Epithelial cell of proximal tubule (primary cell): ENCODE measurements at regions not wholly inside any gene's neighbourhood (a gene's known extent, or its start where the extent isn't known, plus 50 kb on each side); places are given as distances from the start of the nearest gene placed in this dataset.
A peak's percentile ranks its signal among the peaks of the same experiment; 100 is the strongest.
"Not testable (repeated sequence)": the region's sequence is repeated elsewhere in the genome, so short reads cannot be mapped to it uniquely, and the experiment has no call there.

ENCODE experiments used
- DNase-seq: peaks from one replicate; pipeline ENCODE4 v3.0.0-alpha.2; 2011; ENCODE audit warnings: low read depth
- H3K4me3 ChIP-seq: 2 replicates; pipeline ENCODE4 v1.5.1; 2011; ENCODE audit warnings: low read depth, mild to moderate bottlenecking, low read length
- CTCF ChIP-seq: conservative IDR thresholded peaks from 2 replicates; pipeline ENCODE4 v1.5.1; 2012; ENCODE audit warnings: low read depth, mild to moderate bottlenecking, low read length

- H3K4me3 ChIP-seq: no peak overlapping the region
- no peak for DNase-seq
- no peak for TF ChIP-seq CTCF
Observed at GRCh38 chr12:92402415-92402814, 256.8 kb upstream of the BTG1 start.

GRCh38 chr12:92400006-92400405 lies 254.4 kb upstream of the BTG1 start:
- no peak for DNase-seq
- TF ChIP-seq CTCF: no peak
- H3K4me3 ChIP-seq: no peak overlapping the region

GRCh38 chr12:92398565-92399309 lies 253.1 kb upstream of the BTG1 start:
- no peak for DNase-seq
- no peak overlapping the region for H3K4me3 ChIP-seq
- TF ChIP-seq CTCF: no peak

GRCh38 chr12:92396647-92397252 lies 251.1 kb upstream of the BTG1 start:
- TF ChIP-seq CTCF: no peak
- DNase-seq: peak; percentile 56
- H3K4me3 ChIP-seq: no peak overlapping the region

DNA sequence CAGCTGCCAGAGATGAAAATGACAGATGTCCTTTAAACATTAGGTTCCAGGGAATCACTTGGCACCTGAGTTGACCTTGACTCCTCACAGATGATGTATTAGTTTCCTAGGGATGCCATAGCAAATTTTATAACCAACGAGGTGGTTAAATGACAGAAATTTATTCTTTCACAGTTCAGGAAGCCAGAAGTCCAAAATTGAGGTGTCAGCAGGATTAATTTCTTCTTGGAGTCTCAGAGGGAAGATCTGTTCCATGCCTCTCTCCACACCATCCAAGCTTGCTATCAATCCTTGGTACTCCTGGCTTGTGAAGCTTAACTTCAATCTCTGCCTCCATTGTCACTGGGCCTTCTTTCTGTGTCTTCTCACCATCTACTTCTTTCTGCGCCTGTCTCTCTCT lies 249.7 kb upstream of the BTG1 start:
- no peak overlapping the region for H3K4me3 ChIP-seq

GRCh38 chr12:92394895-92395294 lies 249.2 kb upstream of the BTG1 start:
- H3K4me3 ChIP-seq: no peak overlapping the region
- TF ChIP-seq CTCF: no peak
- no peak for DNase-seq

More for the DNA sequence above, 249.7 kb upstream of the BTG1 start:
- TF ChIP-seq CTCF: no peak
- no peak for DNase-seq

- no peak overlapping the region for H3K4me3 ChIP-seq
- TF ChIP-seq CTCF: no peak
- no peak for DNase-seq
Observed at GRCh38 chr12:92393504-92393903, 247.9 kb upstream of the BTG1 start.

DNA sequence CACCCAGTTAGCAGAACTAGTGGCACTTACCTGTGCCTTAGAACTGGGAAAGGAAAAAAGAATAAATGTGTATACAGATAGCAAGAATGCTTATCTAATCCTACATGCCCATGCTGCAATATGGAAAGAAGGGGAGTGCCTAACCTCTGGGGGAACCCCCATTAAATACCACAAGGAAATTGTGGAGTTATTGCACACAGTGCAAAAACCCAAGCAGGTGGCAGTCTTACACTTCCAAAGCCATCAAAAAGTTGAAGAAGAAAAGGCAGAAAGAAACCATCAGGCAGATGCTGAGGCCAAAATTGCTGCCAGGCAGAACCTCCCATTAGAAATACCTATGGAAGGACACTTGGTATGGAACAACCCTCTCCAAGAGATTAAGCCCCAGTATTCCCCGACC lies 246.1 kb upstream of the BTG1 start:
- not testable (repeated sequence) for H3K4me3 ChIP-seq, DNase-seq
